ENCODE measurements at regions not wholly inside any gene's neighbourhood (a gene's known extent, or its start where the extent isn't known, plus 50 kb on each side); places are given as distances from the start of the nearest gene placed in this dataset.

DNA sequence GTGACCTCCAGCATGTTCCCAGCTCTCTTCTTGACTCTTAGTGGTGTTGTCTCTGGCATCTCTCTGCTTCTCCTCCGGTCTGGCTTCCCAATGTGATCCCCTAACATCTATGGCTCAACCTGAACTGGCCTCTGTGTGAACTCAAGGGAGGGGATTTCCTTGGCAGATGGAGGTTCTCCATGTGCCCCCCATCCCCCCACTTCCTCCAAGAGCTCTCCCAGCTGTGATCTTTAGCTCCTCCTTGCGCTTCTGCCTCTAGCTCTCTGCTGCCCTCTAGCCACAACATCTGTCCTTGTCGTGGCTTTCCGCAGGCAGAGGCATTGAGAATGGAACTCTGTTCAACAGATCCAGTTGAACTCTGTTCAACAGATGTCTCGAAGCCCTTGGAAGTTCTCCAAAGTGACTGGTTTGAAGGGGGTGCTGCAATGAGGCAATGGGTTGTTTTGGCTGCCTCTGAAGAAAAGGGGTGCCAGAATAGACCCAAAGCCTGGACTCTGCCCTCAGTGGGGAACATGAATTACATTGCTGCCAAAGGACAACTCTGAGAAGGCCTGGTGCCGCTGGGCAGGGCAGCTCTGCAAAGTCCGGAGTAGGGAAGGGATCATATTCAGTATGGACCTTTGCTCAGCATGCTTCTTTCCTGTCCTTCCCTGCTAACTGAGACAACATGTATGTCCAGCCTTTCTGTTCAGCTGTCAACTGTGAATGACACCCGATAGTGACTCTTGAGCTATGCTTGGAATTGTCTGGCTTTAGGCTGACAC, 61.9 kb downstream of the ADM start (continued):
- peak in 1 of 2 experiments; percentile 60; a peak in 1 of 3 replicates for TF ChIP-seq EP300 (IDR thresholded peaks at IDR 0.05; ENCODE audit: borderline replicate concordance in 1 of 2, low read depth in 2 of 2, low read length in 2 of 2)
- peak; percentile 95 to 98 for TF ChIP-seq RAD21 (IDR thresholded peaks at IDR 0.05 in 1 of 2, conservative IDR thresholded peaks at IDR 0.05 in 1 of 2; ENCODE audit: low read depth in 2 of 2, low read length in 2 of 2)
- TF ChIP-seq MAFK (IDR thresholded peaks at IDR 0.05; ENCODE audit: low read depth, low read length) = no peak
- TF ChIP-seq, protein P1, sequence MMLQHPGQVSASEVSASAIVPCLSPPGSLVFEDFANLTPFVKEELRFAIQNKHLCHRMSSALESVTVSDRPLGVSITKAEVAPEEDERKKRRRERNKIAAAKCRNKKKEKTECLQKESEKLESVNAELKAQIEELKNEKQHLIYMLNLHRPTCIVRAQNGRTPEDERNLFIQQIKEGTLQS (IDR thresholded peaks at IDR 0.05; ENCODE audit: insufficient read depth, low read depth, low read length) = no peak
- peak; percentile 70 for TF ChIP-seq ASH2L (IDR thresholded peaks at IDR 0.05; ENCODE audit: low read length)
- TF ChIP-seq SAP30 (IDR thresholded peaks at IDR 0.05; ENCODE audit: insufficient read depth, insufficient replicate concordance, low read length) = no peak
- TF ChIP-seq, protein P2, sequence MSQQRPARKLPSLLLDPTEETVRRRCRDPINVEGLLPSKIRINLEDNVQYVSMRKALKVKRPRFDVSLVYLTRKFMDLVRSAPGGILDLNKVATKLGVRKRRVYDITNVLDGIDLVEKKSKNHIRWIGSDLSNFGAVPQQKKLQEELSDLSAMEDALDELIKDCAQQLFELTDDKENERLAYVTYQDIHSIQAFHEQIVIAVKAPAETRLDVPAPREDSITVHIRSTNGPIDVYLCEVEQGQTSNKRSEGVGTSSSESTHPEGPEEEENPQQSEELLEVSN (IDR thresholded peaks at IDR 0.05) = peak; percentile 63; the same call in 1 of the 2 replicates
- TF ChIP-seq, protein P3, sequence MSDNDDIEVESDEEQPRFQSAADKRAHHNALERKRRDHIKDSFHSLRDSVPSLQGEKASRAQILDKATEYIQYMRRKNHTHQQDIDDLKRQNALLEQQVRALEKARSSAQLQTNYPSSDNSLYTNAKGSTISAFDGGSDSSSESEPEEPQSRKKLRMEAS (IDR thresholded peaks at IDR 0.05) = peak; percentile 95
- TF ChIP-seq TEAD4 (IDR thresholded peaks at IDR 0.05; ENCODE audit: low read depth, low read length) = no peak
- no peak for TF ChIP-seq SUZ12 (IDR thresholded peaks at IDR 0.05; ENCODE audit: low read length)
- 0 out of 2 replicates have a peak, but pooled peaks have one; percentile 23 for TF ChIP-seq USF2 (IDR thresholded peaks at IDR 0.05; ENCODE audit: low read length)
- no peak for TF ChIP-seq RFX5 (IDR thresholded peaks at IDR 0.05; ENCODE audit: borderline replicate concordance, low read depth, low read length)
- no peak for TF ChIP-seq KDM5A (IDR thresholded peaks at IDR 0.05; ENCODE audit: low read length)
- TF ChIP-seq SRF (IDR thresholded peaks at IDR 0.05; ENCODE audit: low read depth, low read length) = no peak
- TF ChIP-seq POLR2AphosphoS5 (IDR thresholded peaks at IDR 0.05; ENCODE audit: low read depth, low read length) = no peak
- peak; percentile 99 for TF ChIP-seq RXRA (IDR thresholded peaks at IDR 0.05; ENCODE audit: insufficient read depth, low read depth, low read length)
- TF ChIP-seq GTF2F1 (IDR thresholded peaks at IDR 0.05; ENCODE audit: borderline replicate concordance, low read depth, low read length) = 0 out of 2 replicates have a peak, but pooled peaks have one; percentile 27
- TF ChIP-seq BCL11A (IDR thresholded peaks at IDR 0.05; ENCODE audit: low read depth in 2 of 2, low read length in 2 of 2) = no peak
- TF ChIP-seq NANOG (IDR thresholded peaks at IDR 0.05; ENCODE audit: insufficient read depth, low read depth, low read length, poor library complexity, severe bottlenecking) = peak; percentile 26
- no peak for TF ChIP-seq ZNF274 (IDR thresholded peaks at IDR 0.05; ENCODE audit: borderline replicate concordance, extremely low read depth, low read length)
